ENCODE measurements at regions not wholly inside any gene's neighbourhood (a gene's known extent, or its start where the extent isn't known, plus 50 kb on each side); places are given as distances from the start of the nearest gene placed in this dataset.
"Not testable (repeated sequence)": the region's sequence is repeated elsewhere in the genome, so short reads cannot be mapped to it uniquely, and the experiment has no call there.

DNA sequence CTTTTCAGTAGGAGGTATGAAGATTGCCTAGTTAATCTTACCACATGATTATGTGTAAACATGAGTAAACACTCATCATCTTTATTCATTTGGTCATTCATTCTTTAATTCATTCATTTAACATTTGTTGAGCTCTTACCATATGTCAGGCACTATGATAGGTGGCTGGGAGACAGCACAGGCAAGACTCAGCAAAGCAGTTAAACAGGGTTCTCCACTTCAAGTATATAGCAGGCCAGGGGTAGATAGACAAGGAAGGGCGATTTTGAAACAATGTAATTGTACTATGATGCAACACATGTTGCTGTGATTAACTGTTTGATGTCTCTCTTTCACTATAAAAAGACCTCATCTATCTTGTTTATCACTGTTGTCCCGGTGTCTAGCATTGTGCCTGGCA is 84.3 kb upstream of the GPR101 start:
- H3K27me3 ChIP-seq (replicated peaks; ENCODE audit: insufficient read depth, low read length), result no peaks in the 10 kb centered on the region
- H3K4me2 ChIP-seq (ENCODE audit: low read depth, low read length), result no peak overlapping the region
- no peak overlapping the region for H3K9ac ChIP-seq (ENCODE audit: low read length)
- no peaks in the 10 kb centered on the region for H3K9me2 ChIP-seq (replicated peaks; ENCODE audit: insufficient read depth, low read length)
- no peak overlapping the region for H3K4me3 ChIP-seq (ENCODE audit: low read length)
- H3F3A ChIP-seq (ENCODE audit: insufficient read depth, low read length), result no peaks in the 10 kb centered on the region
- H2AFZ ChIP-seq (ENCODE audit: low read length), result no peak overlapping the region
- no peaks in the 10 kb centered on the region for H3K79me2 ChIP-seq (ENCODE audit: low read length)
- TF ChIP-seq, protein P1, sequence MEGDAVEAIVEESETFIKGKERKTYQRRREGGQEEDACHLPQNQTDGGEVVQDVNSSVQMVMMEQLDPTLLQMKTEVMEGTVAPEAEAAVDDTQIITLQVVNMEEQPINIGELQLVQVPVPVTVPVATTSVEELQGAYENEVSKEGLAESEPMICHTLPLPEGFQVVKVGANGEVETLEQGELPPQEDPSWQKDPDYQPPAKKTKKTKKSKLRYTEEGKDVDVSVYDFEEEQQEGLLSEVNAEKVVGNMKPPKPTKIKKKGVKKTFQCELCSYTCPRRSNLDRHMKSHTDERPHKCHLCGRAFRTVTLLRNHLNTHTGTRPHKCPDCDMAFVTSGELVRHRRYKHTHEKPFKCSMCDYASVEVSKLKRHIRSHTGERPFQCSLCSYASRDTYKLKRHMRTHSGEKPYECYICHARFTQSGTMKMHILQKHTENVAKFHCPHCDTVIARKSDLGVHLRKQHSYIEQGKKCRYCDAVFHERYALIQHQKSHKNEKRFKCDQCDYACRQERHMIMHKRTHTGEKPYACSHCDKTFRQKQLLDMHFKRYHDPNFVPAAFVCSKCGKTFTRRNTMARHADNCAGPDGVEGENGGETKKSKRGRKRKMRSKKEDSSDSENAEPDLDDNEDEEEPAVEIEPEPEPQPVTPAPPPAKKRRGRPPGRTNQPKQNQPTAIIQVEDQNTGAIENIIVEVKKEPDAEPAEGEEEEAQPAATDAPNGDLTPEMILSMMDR (IDR thresholded peaks at IDR 0.05; ENCODE audit: low read length), result no peak
- no peak for TF ChIP-seq EZH2phosphoT487 (IDR thresholded peaks at IDR 0.05; ENCODE audit: low read length)
- no peak for TF ChIP-seq EZH2 (optimal IDR thresholded peaks at IDR 0.05; ENCODE audit: low read depth, low read length)
- no peak for DNase-seq
- no peaks in the 10 kb centered on the region for H3K9me3 ChIP-seq (replicated peaks; ENCODE audit: insufficient read depth, low read length)
- H3K36me3 ChIP-seq (replicated peaks; ENCODE audit: insufficient read depth, low read length), result no peaks in the 10 kb centered on the region
- H4K20me1 ChIP-seq (ENCODE audit: insufficient read depth, low read length), result no peaks in the 10 kb centered on the region
- H3K27ac ChIP-seq (ENCODE audit: low read length), result no peak overlapping the region
- no peaks in the 10 kb centered on the region for H3K4me1 ChIP-seq (ENCODE audit: low read length)

DNA sequence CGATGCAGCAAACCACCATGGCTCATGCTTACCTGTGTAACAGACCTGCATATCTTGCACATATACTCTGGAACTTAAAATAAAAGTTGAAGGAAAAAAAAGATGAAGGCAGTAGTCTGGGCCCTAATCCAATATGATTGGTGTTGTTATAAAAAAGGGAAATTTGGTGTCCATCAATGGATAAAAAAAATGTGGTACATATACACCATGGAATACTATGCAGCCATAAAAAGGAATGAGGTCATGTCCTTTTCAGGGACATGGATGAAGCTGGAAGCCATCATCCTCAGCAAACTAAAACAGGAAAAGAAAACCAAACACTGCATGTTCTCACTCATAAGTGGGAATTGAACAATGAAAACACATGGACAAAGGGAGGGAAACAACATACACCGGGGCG is 74.1 kb upstream of the GPR101 start:
- H3K27me3 ChIP-seq (replicated peaks; ENCODE audit: insufficient read depth, low read length); DNase-seq: not testable (repeated sequence)

DNA sequence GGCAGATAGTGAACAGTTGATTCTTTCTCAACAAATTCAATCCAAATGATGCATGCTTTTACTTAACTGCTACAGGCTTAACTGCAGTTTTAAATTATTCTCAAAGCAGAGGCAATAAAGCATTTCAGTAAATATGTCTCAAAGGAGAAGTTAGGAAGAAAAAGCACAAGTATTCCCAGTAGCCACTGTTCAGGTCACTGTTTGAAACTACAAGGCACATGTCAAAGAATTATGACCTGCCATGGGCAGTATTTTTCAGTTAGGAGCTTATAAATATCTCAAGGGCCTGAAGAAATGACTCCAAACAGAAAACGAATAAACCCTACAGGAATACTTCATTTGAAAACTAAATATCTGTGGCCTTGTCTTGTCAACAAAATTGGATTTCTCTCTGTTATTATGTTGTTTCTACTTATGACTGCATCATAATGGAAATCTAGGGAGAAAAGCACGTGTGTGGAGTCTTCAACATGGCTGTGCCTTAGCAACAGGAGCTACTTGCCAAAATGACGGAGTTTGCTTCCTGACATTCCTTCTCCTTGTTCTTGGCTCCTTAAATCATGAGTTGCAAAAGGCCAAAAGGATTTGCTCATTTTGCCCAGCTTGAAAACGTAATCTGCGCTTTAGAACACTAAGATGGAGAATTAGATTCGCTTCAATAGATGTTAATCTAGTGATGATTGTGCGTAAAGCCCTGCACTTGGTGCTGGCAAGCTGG is 67.6 kb upstream of the GPR101 start:
- Histone ChIP-seq H3K79me2 (ENCODE audit: low read length) (no peaks in the 10 kb centered on the region), H3K36me3 (replicated peaks; ENCODE audit: insufficient read depth, low read length) (no peaks in the 10 kb centered on the region), H3K9me3 (replicated peaks; ENCODE audit: insufficient read depth, low read length) (no peaks in the 10 kb centered on the region), H3K4me2 (ENCODE audit: low read depth, low read length) (no peak overlapping the region), H3K27me3 (replicated peaks; ENCODE audit: insufficient read depth, low read length) (no peaks in the 10 kb centered on the region), H2AFZ (ENCODE audit: low read length) (no peak overlapping the region), H3K9ac (ENCODE audit: low read length) (no peak overlapping the region), H3K27ac (ENCODE audit: low read length) (no peak overlapping the region), H3F3A (ENCODE audit: insufficient read depth, low read length) (no peaks in the 10 kb centered on the region), H3K4me3 (ENCODE audit: low read length) (no peak overlapping the region), H3K9me2 (replicated peaks; ENCODE audit: insufficient read depth, low read length) (no peaks in the 10 kb centered on the region), H3K4me1 (ENCODE audit: low read length) (no peaks in the 10 kb centered on the region), H4K20me1 (ENCODE audit: insufficient read depth, low read length) (no peaks in the 10 kb centered on the region)
- TF ChIP-seq EZH2 (optimal IDR thresholded peaks at IDR 0.05; ENCODE audit: low read depth, low read length) (no peak), EZH2phosphoT487 (IDR thresholded peaks at IDR 0.05; ENCODE audit: low read length) (no peak)
- TF ChIP-seq, protein P1 (IDR thresholded peaks at IDR 0.05; ENCODE audit: low read length), result no peak
- DNase-seq, result no peak

More for the DNA sequence above, 74.1 kb upstream of the GPR101 start:
- H3K36me3 ChIP-seq (replicated peaks; ENCODE audit: insufficient read depth, low read length); H4K20me1 ChIP-seq (ENCODE audit: insufficient read depth, low read length); H3K79me2 ChIP-seq (ENCODE audit: low read length); H3K4me3 ChIP-seq (ENCODE audit: low read length); H3K9me2 ChIP-seq (replicated peaks; ENCODE audit: insufficient read depth, low read length); H3K27ac ChIP-seq (ENCODE audit: low read length); H2AFZ ChIP-seq (ENCODE audit: low read length); H3K4me2 ChIP-seq (ENCODE audit: low read depth, low read length); H3K9me3 ChIP-seq (replicated peaks; ENCODE audit: insufficient read depth, low read length); H3K4me1 ChIP-seq (ENCODE audit: low read length); H3F3A ChIP-seq (ENCODE audit: insufficient read depth, low read length); H3K9ac ChIP-seq (ENCODE audit: low read length): not testable (repeated sequence)
